Liver (tissue), 8 donors: ENCODE measurements at regions not wholly inside any gene's neighbourhood (a gene's known extent, or its start where the extent isn't known, plus 50 kb on each side); places are given as distances from the start of the nearest gene placed in this dataset.

ENCODE experiments used
- DNase-seq: peaks from one replicate; pipeline ENCODE4 v3.0.0-alpha.2; 2017; ENCODE audit warnings: low spot score
- H3K27ac ChIP-seq, 2 donors: one replicate each; pipeline ENCODE4 v1.7.0; 2013; ENCODE audit warnings: inconsistent platforms in 2 of 2, low read length in 2 of 2, control low read depth in 1 of 2, low read depth in 1 of 2, mild to moderate bottlenecking in 1 of 2
- H3K27me3 ChIP-seq, 4 donors: one replicate each; pipeline versions ENCODE4 v1.6.1 to v1.7.0; 2013; ENCODE audit warnings: low read length in 3 of 4, inconsistent platforms in 1 of 4, mild to moderate bottlenecking in 1 of 4, moderate library complexity in 1 of 4; ENCODE audit not compliant: control insufficient read depth in 4 of 4, insufficient read depth in 4 of 4
- H3K36me3 ChIP-seq, 4 donors: one replicate each; pipeline versions ENCODE4 v1.6.1 to v1.7.0; 2013; ENCODE audit warnings: low read length in 3 of 4, mild to moderate bottlenecking in 3 of 4, low read depth in 1 of 4, moderate library complexity in 1 of 4; ENCODE audit not compliant: control insufficient read depth in 4 of 4, insufficient read depth in 3 of 4
- H3K4me1 ChIP-seq, 4 donors: one replicate each; pipeline versions ENCODE4 v1.6.1 to v1.7.0; 2013; ENCODE audit warnings: low read length in 3 of 4, mild to moderate bottlenecking in 3 of 4, moderate library complexity in 1 of 4; ENCODE audit not compliant: control insufficient read depth in 4 of 4, insufficient read depth in 4 of 4
- H3K4me3 ChIP-seq, 3 donors: one replicate each; pipeline versions ENCODE4 v1.6.1 to v1.7.0; 2013; ENCODE audit warnings: low read length in 3 of 3, control low read depth in 1 of 3, low read depth in 1 of 3, mild to moderate bottlenecking in 1 of 3
- H3K9ac ChIP-seq, 2 donors: one replicate each; pipeline ENCODE4 v1.7.0; 2013; ENCODE audit warnings: low read length in 2 of 2, mild to moderate bottlenecking in 2 of 2, moderate library complexity in 2 of 2, control low read depth in 1 of 2, low read depth in 1 of 2
- H3K9me3 ChIP-seq, 4 donors: one replicate each; pipeline versions ENCODE4 v1.6.1 to v1.7.0; 2013; ENCODE audit warnings: low read length in 3 of 4; ENCODE audit not compliant: control insufficient read depth in 4 of 4
- EGR1 ChIP-seq, 2 donors: IDR thresholded peaks; 2 replicates each; pipeline ENCODE4 v1.6.1; 2016 to 2018; ENCODE audit warnings: antibody characterized with exemption in 2 of 2, low read depth in 2 of 2
- FOXA1 ChIP-seq: IDR thresholded peaks from 2 replicates; pipeline ENCODE4 v1.6.1; 2016; ENCODE audit warnings: antibody characterized with exemption
- FOXA2 ChIP-seq: IDR thresholded peaks from 2 replicates; pipeline ENCODE4 v1.6.1; 2016; ENCODE audit warnings: antibody characterized with exemption
- GABPA ChIP-seq, 2 donors: IDR thresholded peaks in 1 of 2; conservative IDR thresholded peaks in 1 of 2; 2 replicates each; pipeline ENCODE4 v1.6.1; 2016; ENCODE audit warnings: antibody characterized with exemption in 2 of 2, mild to moderate bottlenecking in 1 of 2, moderate library complexity in 1 of 2
- HNF4A ChIP-seq, 2 donors: conservative IDR thresholded peaks; 2 replicates each; pipeline ENCODE4 v1.6.1; 2016; ENCODE audit warnings: antibody characterized with exemption in 2 of 2, mild to moderate bottlenecking in 2 of 2
- HNF4G ChIP-seq: IDR thresholded peaks from 2 replicates; pipeline ENCODE4 v1.6.1; 2016; ENCODE audit warnings: antibody characterized with exemption
- MAX ChIP-seq: IDR thresholded peaks from 2 replicates; pipeline ENCODE4 v1.6.1; 2016; ENCODE audit warnings: antibody characterized with exemption
- NR2F2 ChIP-seq: IDR thresholded peaks from 2 replicates; pipeline ENCODE4 v1.6.1; 2016; ENCODE audit warnings: antibody characterized with exemption
- RAD21 ChIP-seq, 2 donors: IDR thresholded peaks; 2 replicates each; pipeline ENCODE4 v1.6.1; 2016; ENCODE audit warnings: antibody characterized with exemption in 2 of 2, mild to moderate bottlenecking in 2 of 2
- RXRA ChIP-seq, 2 donors: IDR thresholded peaks; 2 replicates each; pipeline ENCODE4 v1.6.1; 2017 to 2018; ENCODE audit warnings: antibody characterized with exemption in 2 of 2, mild to moderate bottlenecking in 1 of 2
- WGBS: extraction: QIAGEN DNeasy Blood & Tissue Kit; methylation state at CpG from one replicate; pipeline ENCODE4 v1.1.7; 2013; 5-methylcytosine and 5-hydroxymethylcytosine counted together
- TF ChIP-seq, protein P1 (sequence below): IDR thresholded peaks from 2 replicates; pipeline ENCODE4 v1.6.1; 2016; ENCODE audit warnings: antibody characterized with exemption
- TF ChIP-seq, protein P2 (sequence below): fragments of 150-350 bp; IDR thresholded peaks from 2 replicates; pipeline ENCODE4 v1.5.1; 2017; ENCODE audit warnings: improper control_type of control experiment, low read depth, low read length; ENCODE audit not compliant: missing input control
- donor health status: healthy.
- donor health status: healthy.
- donor health status: healthy.
- donor health status: healthy.
- donor health status: healthy.

GRCh38 chr6:142550310-142551063, 248.7 kb downstream of the ADGRG6 start:
- 74% methylated on average over 7 of the region's 7 CpGs for WGBS
- Histone ChIP-seq H3K9ac (no peak overlapping the region), H3K4me3 (no peak overlapping the region), H3K36me3 (no peaks in the 10 kb centered on the region), H3K27ac (no peak overlapping the region), H3K27me3 (no peaks in the 10 kb centered on the region), H3K4me1 (no peaks in the 10 kb centered on the region), H3K9me3 (no peaks in the 10 kb centered on the region)
- DNase-seq: no peak
- TF ChIP-seq FOXA1 (no peak), GABPA (IDR thresholded peaks at IDR 0.05 in 1 of 2, conservative IDR thresholded peaks at IDR 0.05 in 1 of 2) (no peak), RXRA (IDR thresholded peaks at IDR 0.05) (no peak), MAX (no peak), FOXA2 (no peak), HNF4A (conservative IDR thresholded peaks at IDR 0.05) (no peak), RAD21 (IDR thresholded peaks at IDR 0.05) (no peak)
- TF ChIP-seq, protein P1, sequence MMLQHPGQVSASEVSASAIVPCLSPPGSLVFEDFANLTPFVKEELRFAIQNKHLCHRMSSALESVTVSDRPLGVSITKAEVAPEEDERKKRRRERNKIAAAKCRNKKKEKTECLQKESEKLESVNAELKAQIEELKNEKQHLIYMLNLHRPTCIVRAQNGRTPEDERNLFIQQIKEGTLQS: no peak
- TF ChIP-seq, protein P2, sequence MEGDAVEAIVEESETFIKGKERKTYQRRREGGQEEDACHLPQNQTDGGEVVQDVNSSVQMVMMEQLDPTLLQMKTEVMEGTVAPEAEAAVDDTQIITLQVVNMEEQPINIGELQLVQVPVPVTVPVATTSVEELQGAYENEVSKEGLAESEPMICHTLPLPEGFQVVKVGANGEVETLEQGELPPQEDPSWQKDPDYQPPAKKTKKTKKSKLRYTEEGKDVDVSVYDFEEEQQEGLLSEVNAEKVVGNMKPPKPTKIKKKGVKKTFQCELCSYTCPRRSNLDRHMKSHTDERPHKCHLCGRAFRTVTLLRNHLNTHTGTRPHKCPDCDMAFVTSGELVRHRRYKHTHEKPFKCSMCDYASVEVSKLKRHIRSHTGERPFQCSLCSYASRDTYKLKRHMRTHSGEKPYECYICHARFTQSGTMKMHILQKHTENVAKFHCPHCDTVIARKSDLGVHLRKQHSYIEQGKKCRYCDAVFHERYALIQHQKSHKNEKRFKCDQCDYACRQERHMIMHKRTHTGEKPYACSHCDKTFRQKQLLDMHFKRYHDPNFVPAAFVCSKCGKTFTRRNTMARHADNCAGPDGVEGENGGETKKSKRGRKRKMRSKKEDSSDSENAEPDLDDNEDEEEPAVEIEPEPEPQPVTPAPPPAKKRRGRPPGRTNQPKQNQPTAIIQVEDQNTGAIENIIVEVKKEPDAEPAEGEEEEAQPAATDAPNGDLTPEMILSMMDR: no peak

- no peaks in the 10 kb centered on the region for H3K27me3 ChIP-seq
- H3K27ac ChIP-seq: no peak overlapping the region
- DNase-seq: no peak
- no peaks in the 10 kb centered on the region for H3K4me1 ChIP-seq
- TF ChIP-seq NR2F2 (no peak), MAX (no peak), EGR1 (IDR thresholded peaks at IDR 0.05; ENCODE audit: low read depth in 2 of 2) (no peak), HNF4A (conservative IDR thresholded peaks at IDR 0.05) (no peak)
- H3K9me3 ChIP-seq: no peaks in the 10 kb centered on the region
- no peaks in the 10 kb centered on the region for H3K36me3 ChIP-seq
- no peak overlapping the region for H3K9ac ChIP-seq
- no peak overlapping the region for H3K4me3 ChIP-seq
- WGBS: 73% methylated on average over 9 of the region's 9 CpGs
Observed at GRCh38 chr6:142551274-142551811, 249.5 kb downstream of the ADGRG6 start.

GRCh38 chr6:142558786-142559185, 257.0 kb downstream of the ADGRG6 start:
- Histone ChIP-seq H3K27me3 (no peaks in the 10 kb centered on the region), H3K27ac (no peak overlapping the region), H3K4me1 (no peaks in the 10 kb centered on the region), H3K9ac (no peak overlapping the region), H3K4me3 (no peak overlapping the region), H3K9me3 (no peaks in the 10 kb centered on the region), H3K36me3 (no peaks in the 10 kb centered on the region)
- no peak for DNase-seq
- TF ChIP-seq RXRA (IDR thresholded peaks at IDR 0.05): no peak
- TF ChIP-seq HNF4G: no peak
- WGBS: 69% methylated on average over 3 of the region's 3 CpGs
